Trophoblast cell (in vitro differentiated cells and primary cell): ENCODE measurements at regions not wholly inside any gene's neighbourhood (a gene's known extent, or its start where the extent isn't known, plus 50 kb on each side); places are given as distances from the start of the nearest gene placed in this dataset.

Experiments used
- DNase-seq, 2 donors: peaks; one replicate each; pipeline ENCODE4 v3.0.0-alpha.2; 2016
- H2AFZ ChIP-seq: 2 replicates; pipeline ENCODE4 v1.6.1; 2013; ENCODE audit warnings: low read length, moderate library complexity, mild to moderate bottlenecking; ENCODE audit not compliant: insufficient read depth, poor library complexity
- H2AK5ac ChIP-seq: 2 replicates; pipeline ENCODE4 v1.6.1; 2013; ENCODE audit warnings: mild to moderate bottlenecking, low read length
- H2BK120ac ChIP-seq: 2 replicates; pipeline ENCODE4 v1.6.1; 2013; ENCODE audit warnings: low read length, mild to moderate bottlenecking, moderate library complexity; ENCODE audit not compliant: insufficient read depth, poor library complexity
- H2BK12ac ChIP-seq: 2 replicates; pipeline ENCODE4 v1.6.1; 2013; ENCODE audit warnings: mild to moderate bottlenecking, low read length, moderate library complexity
- H2BK5ac ChIP-seq: 2 replicates; pipeline ENCODE4 v1.6.1; 2013; ENCODE audit warnings: low read length, low read depth, moderate library complexity, mild to moderate bottlenecking; ENCODE audit not compliant: poor library complexity
- H3K14ac ChIP-seq: 2 replicates; pipeline ENCODE4 v1.6.1; 2013; ENCODE audit warnings: mild to moderate bottlenecking, low read length
- H3K18ac ChIP-seq: 2 replicates; pipeline ENCODE4 v1.6.1; 2013; ENCODE audit warnings: mild to moderate bottlenecking, low read length
- H3K23ac ChIP-seq: 2 replicates; pipeline ENCODE4 v1.6.1; 2013; ENCODE audit warnings: low read length
- H3K27ac ChIP-seq: 2 replicates; pipeline ENCODE4 v1.5.1; 2013; ENCODE audit warnings: low read depth, mild to moderate bottlenecking, inconsistent platforms, low read length, moderate library complexity
- H3K27me3 ChIP-seq: 2 replicates; pipeline ENCODE4 v1.6.1; 2013; ENCODE audit warnings: inconsistent platforms, mild to moderate bottlenecking, low read length, moderate library complexity; ENCODE audit not compliant: insufficient read depth
- H3K36me3 ChIP-seq, 2 experiments: 1 replicate in 1 of 2; 2 replicates in 1 of 2; pipeline ENCODE4 v1.6.1; 2013; ENCODE audit warnings: low read length in 2 of 2, mild to moderate bottlenecking in 2 of 2, moderate library complexity in 1 of 2; ENCODE audit not compliant: insufficient read depth in 2 of 2, control insufficient read depth in 1 of 2
- H3K4ac ChIP-seq: 2 replicates; pipeline ENCODE4 v1.6.1; 2013; ENCODE audit warnings: low read depth, mild to moderate bottlenecking, low read length, moderate library complexity
- H3K4me1 ChIP-seq, 2 experiments: 1 replicate in 1 of 2; 2 replicates in 1 of 2; pipeline ENCODE4 v1.6.1; 2013; ENCODE audit warnings: low read length in 2 of 2, mild to moderate bottlenecking in 2 of 2, moderate library complexity in 1 of 2; ENCODE audit not compliant: insufficient read depth in 2 of 2, control insufficient read depth in 1 of 2
- H3K4me2 ChIP-seq: 2 replicates; pipeline ENCODE4 v1.6.1; 2013; ENCODE audit warnings: inconsistent platforms, mild to moderate bottlenecking, low read length, moderate library complexity
- H3K4me3 ChIP-seq: 2 replicates; pipeline ENCODE4 v1.5.1; 2013; ENCODE audit warnings: mild to moderate bottlenecking, low read depth, low read length, inconsistent platforms
- H3K79me1 ChIP-seq: one replicate; pipeline ENCODE4 v1.6.1; 2013; ENCODE audit warnings: low read length
- H3K79me2 ChIP-seq: 2 replicates; pipeline ENCODE4 v1.6.1; 2013; ENCODE audit warnings: low read length, mild to moderate bottlenecking; ENCODE audit not compliant: control insufficient read depth, insufficient read depth, poor library complexity
- H3K9ac ChIP-seq: 2 replicates; pipeline ENCODE4 v1.6.1; 2013; ENCODE audit warnings: mild to moderate bottlenecking, low read length
- H3K9me3 ChIP-seq: 2 replicates; pipeline ENCODE4 v1.6.1; 2013; ENCODE audit warnings: low read depth, mild to moderate bottlenecking, control low read depth, inconsistent platforms, low read length; ENCODE audit not compliant: insufficient read depth
- H4K12ac ChIP-seq: 2 replicates; pipeline ENCODE4 v1.6.1; 2013; ENCODE audit warnings: low read depth, mild to moderate bottlenecking, low read length, moderate library complexity
- H4K8ac ChIP-seq: 2 replicates; pipeline ENCODE4 v1.6.1; 2013; ENCODE audit warnings: low read depth, mild to moderate bottlenecking, low read length, moderate library complexity
- H4K91ac ChIP-seq: one replicate; pipeline ENCODE4 v1.6.1; 2013; ENCODE audit warnings: low read depth, mild to moderate bottlenecking, low read length, moderate library complexity
- WGBS: extraction: QIAGEN DNeasy Blood & Tissue Kit; methylation state at CpG from one replicate; pipeline ENCODE4 v1.1.7; 2013; ENCODE audit warnings: missing lambda C conversion rate; ENCODE audit not compliant: insufficient read length, insufficient coverage; ENCODE audit errors: extremely low coverage; 5-methylcytosine and 5-hydroxymethylcytosine counted together

- no peak overlapping the region for H3K4me2 ChIP-seq
- no CpG with 5 or more reads among the region's 3 CpGs for WGBS
- no peaks in the 10 kb centered on the region for H3K4me1 ChIP-seq
- no peaks in the 10 kb centered on the region for H3K36me3 ChIP-seq
- H2BK120ac ChIP-seq: no peak overlapping the region
- no peak overlapping the region for H3K27ac ChIP-seq
- H2BK12ac ChIP-seq: no peak overlapping the region
- H3K14ac ChIP-seq: no peak overlapping the region
- no peak overlapping the region for H4K8ac ChIP-seq
- H3K9ac ChIP-seq: no peak overlapping the region
- peaks cover 4% of the 10 kb centered on the region for H3K9me3 ChIP-seq
- H4K12ac ChIP-seq: no peak overlapping the region
- H2AK5ac ChIP-seq: no peak overlapping the region
- H3K79me1 ChIP-seq: no peaks in the 10 kb centered on the region
- no peaks in the 10 kb centered on the region for H3K79me2 ChIP-seq
- H3K18ac ChIP-seq: no peak overlapping the region
- H2BK5ac ChIP-seq: no peak overlapping the region
- no peak overlapping the region for H2AFZ ChIP-seq
- H3K23ac ChIP-seq: no peak overlapping the region
- no peaks in the 10 kb centered on the region for H3K27me3 ChIP-seq
- no peak for DNase-seq
- no peak overlapping the region for H3K4ac ChIP-seq
- H4K91ac ChIP-seq: no peak overlapping the region
- no peak overlapping the region for H3K4me3 ChIP-seq
Measured at GRCh38 chr1:13927736-13928135, 227.7 kb downstream of the PRDM2 start.

GRCh38 chr1:13929313-13929712 lies 229.3 kb downstream of the PRDM2 start:
- Histone ChIP-seq H3K4me1 (no peaks in the 10 kb centered on the region), H3K9me3 (peaks cover 4% of the 10 kb centered on the region), H2BK12ac (no peak overlapping the region), H4K91ac (no peak overlapping the region), H3K14ac (no peak overlapping the region), H3K23ac (no peak overlapping the region), H2BK120ac (no peak overlapping the region), H3K27me3 (no peaks in the 10 kb centered on the region), H2AK5ac (no peak overlapping the region), H3K9ac (no peak overlapping the region), H4K12ac (no peak overlapping the region), H2BK5ac (no peak overlapping the region), H3K4me3 (no peak overlapping the region), H3K36me3 (no peaks in the 10 kb centered on the region), H3K27ac (no peak overlapping the region), H2AFZ (no peak overlapping the region), H4K8ac (no peak overlapping the region), H3K79me2 (no peaks in the 10 kb centered on the region), H3K4me2 (no peak overlapping the region), H3K79me1 (no peaks in the 10 kb centered on the region), H3K18ac (no peak overlapping the region), H3K4ac (no peak overlapping the region)
- DNase-seq: no peak
- WGBS: no CpG with 5 or more reads among the region's 5 CpGs

DNA sequence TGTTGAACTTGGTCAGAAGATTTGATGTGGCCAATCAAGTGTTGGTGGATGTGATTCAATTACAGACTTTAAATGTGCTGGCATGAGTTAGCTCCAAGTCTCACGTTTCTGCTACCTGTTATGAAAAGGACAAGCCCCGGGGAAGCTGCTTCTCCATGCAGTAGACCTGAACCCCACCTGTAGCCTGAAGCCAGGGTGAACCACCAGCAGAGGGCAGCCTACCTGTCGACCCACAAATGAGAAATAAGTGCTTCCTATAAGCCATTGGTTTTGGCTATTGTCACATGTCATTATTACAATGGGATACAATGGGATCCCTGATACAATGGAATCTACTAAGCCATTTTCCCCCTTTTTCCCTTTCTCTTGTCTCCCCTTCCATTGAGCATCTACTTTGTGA lies 230.2 kb downstream of the PRDM2 start:
- H4K8ac ChIP-seq: no peak overlapping the region
- no CpG with 5 or more reads among the region's 3 CpGs for WGBS

GRCh38 chr1:13931226-13931625 lies 231.2 kb downstream of the PRDM2 start:
- Histone ChIP-seq H2AK5ac (no peak overlapping the region), H3K79me1 (no peaks in the 10 kb centered on the region), H3K4ac (no peak overlapping the region), H3K9me3 (no peaks in the 10 kb centered on the region), H3K4me2 (no peak overlapping the region), H4K12ac (no peak overlapping the region), H3K23ac (no peak overlapping the region), H4K91ac (no peak overlapping the region), H3K27me3 (no peaks in the 10 kb centered on the region), H2BK12ac (no peak overlapping the region), H2BK5ac (no peak overlapping the region), H3K36me3 (no peaks in the 10 kb centered on the region), H4K8ac (no peak overlapping the region), H3K4me3 (no peak overlapping the region), H3K4me1 (no peaks in the 10 kb centered on the region), H3K27ac (no peak overlapping the region), H3K9ac (no peak overlapping the region), H2AFZ (no peak overlapping the region), H3K79me2 (no peaks in the 10 kb centered on the region), H3K14ac (no peak overlapping the region), H2BK120ac (no peak overlapping the region), H3K18ac (no peak overlapping the region)
- no peak for DNase-seq
- no CpG with 5 or more reads among the region's 3 CpGs for WGBS

More for the DNA sequence above, 230.2 kb downstream of the PRDM2 start:
- Histone ChIP-seq H3K9me3 (peaks cover 4% of the 10 kb centered on the region), H2BK5ac (no peak overlapping the region), H3K79me2 (no peaks in the 10 kb centered on the region), H2AK5ac (no peak overlapping the region), H3K18ac (no peak overlapping the region), H3K79me1 (no peaks in the 10 kb centered on the region), H3K4me2 (no peak overlapping the region), H3K4me3 (no peak overlapping the region), H2BK120ac (no peak overlapping the region), H4K12ac (no peak overlapping the region), H3K27ac (no peak overlapping the region), H4K91ac (no peak overlapping the region), H3K4ac (no peak overlapping the region), H3K14ac (no peak overlapping the region), H2BK12ac (no peak overlapping the region), H2AFZ (no peak overlapping the region), H3K4me1 (no peaks in the 10 kb centered on the region), H3K23ac (no peak overlapping the region), H3K36me3 (no peaks in the 10 kb centered on the region), H3K27me3 (no peaks in the 10 kb centered on the region), H3K9ac (no peak overlapping the region)
- no peak for DNase-seq
